ENCODE measurements at regions not wholly inside any gene's neighbourhood (a gene's known extent, or its start where the extent isn't known, plus 50 kb on each side); places are given as distances from the start of the nearest gene placed in this dataset.
"Not testable (repeated sequence)": the region's sequence is repeated elsewhere in the genome, so short reads cannot be mapped to it uniquely, and the experiment has no call there.

DNA sequence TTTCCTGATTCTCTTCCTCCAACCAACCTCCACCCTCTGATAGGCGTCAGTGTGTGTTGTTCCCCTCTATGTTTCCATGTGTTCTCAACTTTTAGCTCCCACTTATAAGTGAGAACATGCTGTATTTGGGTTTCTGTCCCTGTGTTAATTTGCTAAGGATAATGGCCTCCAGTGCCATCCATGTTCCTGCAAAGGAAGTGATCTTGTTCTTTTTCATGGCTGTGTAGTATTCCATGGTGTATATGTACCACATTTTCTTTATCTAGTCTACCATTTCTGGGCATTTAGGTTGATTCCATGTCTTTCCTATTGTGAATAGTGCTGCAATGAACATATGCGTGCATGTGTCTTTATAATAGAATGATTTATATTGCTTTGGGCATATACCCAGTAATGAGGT lies 107.1 kb upstream of the CPHXL start:
- not testable (repeated sequence) for TF ChIP-seq POLR2A (IDR thresholded peaks at IDR 0.05)
- TF ChIP-seq, protein P1, sequence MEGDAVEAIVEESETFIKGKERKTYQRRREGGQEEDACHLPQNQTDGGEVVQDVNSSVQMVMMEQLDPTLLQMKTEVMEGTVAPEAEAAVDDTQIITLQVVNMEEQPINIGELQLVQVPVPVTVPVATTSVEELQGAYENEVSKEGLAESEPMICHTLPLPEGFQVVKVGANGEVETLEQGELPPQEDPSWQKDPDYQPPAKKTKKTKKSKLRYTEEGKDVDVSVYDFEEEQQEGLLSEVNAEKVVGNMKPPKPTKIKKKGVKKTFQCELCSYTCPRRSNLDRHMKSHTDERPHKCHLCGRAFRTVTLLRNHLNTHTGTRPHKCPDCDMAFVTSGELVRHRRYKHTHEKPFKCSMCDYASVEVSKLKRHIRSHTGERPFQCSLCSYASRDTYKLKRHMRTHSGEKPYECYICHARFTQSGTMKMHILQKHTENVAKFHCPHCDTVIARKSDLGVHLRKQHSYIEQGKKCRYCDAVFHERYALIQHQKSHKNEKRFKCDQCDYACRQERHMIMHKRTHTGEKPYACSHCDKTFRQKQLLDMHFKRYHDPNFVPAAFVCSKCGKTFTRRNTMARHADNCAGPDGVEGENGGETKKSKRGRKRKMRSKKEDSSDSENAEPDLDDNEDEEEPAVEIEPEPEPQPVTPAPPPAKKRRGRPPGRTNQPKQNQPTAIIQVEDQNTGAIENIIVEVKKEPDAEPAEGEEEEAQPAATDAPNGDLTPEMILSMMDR (IDR thresholded peaks at IDR 0.05) = not testable (repeated sequence)
